NOMO-1 (cell line): ENCODE measurements at regions not wholly inside any gene's neighbourhood (a gene's known extent, or its start where the extent isn't known, plus 50 kb on each side); places are given as distances from the start of the nearest gene placed in this dataset.

Experiments
- DNase-seq, 2 experiments: peaks; one replicate each; lab custom pipeline; 2025; ENCODE audit not compliant: unreplicated experiment in 2 of 2; lab: John Stamatoyannopoulos, UW

GRCh38 chr2:234137400-234138014 is 87.0 kb downstream of the SPP2 start:
- no peak for DNase-seq

GRCh38 chr2:234136461-234136860 is 86.0 kb downstream of the SPP2 start:
- DNase-seq, result no peak

- peak; percentile 25 to 54 for DNase-seq
These were observed 85.3 kb downstream of the SPP2 start for GRCh38 chr2:234135750-234136221.

- no peak for DNase-seq
These were observed 84.0 kb downstream of the SPP2 start for GRCh38 chr2:234134496-234134895.

GRCh38 chr2:234133004-234133403 is 82.5 kb downstream of the SPP2 start:
- no peak for DNase-seq

GRCh38 chr2:234130777-234131181 is 80.3 kb downstream of the SPP2 start:
- no peak for DNase-seq

- no peak for DNase-seq
These were observed 78.1 kb downstream of the SPP2 start for GRCh38 chr2:234128606-234129005.
